Adrenal gland (tissue), 5 donors: ENCODE measurements at regions not wholly inside any gene's neighbourhood (a gene's known extent, or its start where the extent isn't known, plus 50 kb on each side); places are given as distances from the start of the nearest gene placed in this dataset.

Experiments used
- POLR2A ChIP-seq, 2 donors: fragments of 450-650 bp; IDR thresholded peaks; one replicate each; pipeline ENCODE4 v1.6.1; 2017; ENCODE audit warnings: antibody characterized with exemption in 2 of 2, mild to moderate bottlenecking in 2 of 2, moderate library complexity in 1 of 2
- TF ChIP-seq, protein P1 (sequence below), 6 experiments: fragments of 450-650 bp in 4 of 6; fragments of 200-600 bp in 2 of 6; sonication (generic) in 1 of 6; IDR thresholded peaks; 1 replicate in 5 of 6; 2 replicates in 1 of 6; pipeline versions ENCODE4 v1.5.1 to v1.8.0; 2016 to 2021; ENCODE audit warnings: antibody characterized with exemption in 6 of 6, mild to moderate bottlenecking in 2 of 6, moderate library complexity in 1 of 6
- donor health status: DM: no; HTN: no; CAD: no.

DNA sequence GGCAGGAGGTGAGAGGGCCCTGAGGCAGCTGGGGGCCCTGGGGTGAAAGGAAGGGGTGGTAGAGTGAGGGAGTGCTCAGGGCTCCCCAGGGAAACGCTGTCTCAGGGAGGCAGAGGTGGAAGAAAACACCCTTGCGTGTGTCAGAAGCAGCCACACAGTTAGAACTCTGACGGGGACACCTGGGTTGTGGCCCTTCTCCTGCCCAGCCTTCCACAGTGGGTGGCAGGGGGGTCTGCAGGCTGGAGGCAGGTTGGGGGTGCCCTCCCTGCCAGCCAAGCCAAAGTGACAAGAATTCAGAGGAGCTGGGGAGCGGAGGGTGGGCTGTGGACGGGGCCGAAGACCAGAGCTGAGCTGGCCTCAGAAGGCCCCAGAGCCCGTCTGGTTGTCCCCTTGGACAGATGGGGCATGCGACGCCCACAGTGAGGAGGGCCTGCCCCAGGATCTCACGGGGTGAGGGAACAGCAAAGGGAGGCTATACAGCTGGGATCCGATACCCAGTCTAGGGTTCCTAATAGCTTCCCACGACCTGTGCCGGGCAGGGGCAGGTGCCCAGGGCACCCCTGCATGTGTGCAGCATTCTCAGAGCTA, 105.2 kb upstream of the ADRA2C start:
- no peak for TF ChIP-seq POLR2A (IDR thresholded peaks at IDR 0.05)
- TF ChIP-seq, protein P1, sequence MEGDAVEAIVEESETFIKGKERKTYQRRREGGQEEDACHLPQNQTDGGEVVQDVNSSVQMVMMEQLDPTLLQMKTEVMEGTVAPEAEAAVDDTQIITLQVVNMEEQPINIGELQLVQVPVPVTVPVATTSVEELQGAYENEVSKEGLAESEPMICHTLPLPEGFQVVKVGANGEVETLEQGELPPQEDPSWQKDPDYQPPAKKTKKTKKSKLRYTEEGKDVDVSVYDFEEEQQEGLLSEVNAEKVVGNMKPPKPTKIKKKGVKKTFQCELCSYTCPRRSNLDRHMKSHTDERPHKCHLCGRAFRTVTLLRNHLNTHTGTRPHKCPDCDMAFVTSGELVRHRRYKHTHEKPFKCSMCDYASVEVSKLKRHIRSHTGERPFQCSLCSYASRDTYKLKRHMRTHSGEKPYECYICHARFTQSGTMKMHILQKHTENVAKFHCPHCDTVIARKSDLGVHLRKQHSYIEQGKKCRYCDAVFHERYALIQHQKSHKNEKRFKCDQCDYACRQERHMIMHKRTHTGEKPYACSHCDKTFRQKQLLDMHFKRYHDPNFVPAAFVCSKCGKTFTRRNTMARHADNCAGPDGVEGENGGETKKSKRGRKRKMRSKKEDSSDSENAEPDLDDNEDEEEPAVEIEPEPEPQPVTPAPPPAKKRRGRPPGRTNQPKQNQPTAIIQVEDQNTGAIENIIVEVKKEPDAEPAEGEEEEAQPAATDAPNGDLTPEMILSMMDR (IDR thresholded peaks at IDR 0.05) = no peak
